Activated CD4-positive, alpha-beta T cell treated with anti-CD3 and anti-CD28 coated beads, Interleukin-2, amount 50 U/mL, for 48 hours (primary cell): ENCODE measurements at regions not wholly inside any gene's neighbourhood (a gene's known extent, or its start where the extent isn't known, plus 50 kb on each side); places are given as distances from the start of the nearest gene placed in this dataset.
"Not testable (repeated sequence)": the region's sequence is repeated elsewhere in the genome, so short reads cannot be mapped to it uniquely, and the experiment has no call there.

ENCODE experiments used
- DNase-seq, 2 experiments: peaks; one replicate each; pipeline ENCODE4 v3.0.0-alpha.2; 2020

DNA sequence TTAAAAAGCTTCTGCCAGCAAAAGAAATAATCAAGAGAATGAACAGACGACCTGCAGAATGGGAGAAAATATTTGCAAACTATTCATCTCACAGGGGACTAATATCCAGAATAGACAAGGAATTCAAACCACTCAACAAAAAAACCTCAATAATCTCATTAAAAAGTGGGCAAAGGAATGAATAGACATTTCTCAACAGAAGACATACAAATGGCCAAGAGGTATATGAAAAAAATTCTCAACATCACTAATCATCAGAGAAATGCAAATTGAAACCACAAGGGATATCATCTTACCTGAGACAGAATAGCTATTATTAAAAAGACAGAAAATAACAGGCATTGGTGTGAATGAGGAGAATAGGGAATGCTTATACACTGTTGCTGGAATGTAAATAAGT, 270.0 kb downstream of the DACT1 start:
- no peak for DNase-seq

DNA sequence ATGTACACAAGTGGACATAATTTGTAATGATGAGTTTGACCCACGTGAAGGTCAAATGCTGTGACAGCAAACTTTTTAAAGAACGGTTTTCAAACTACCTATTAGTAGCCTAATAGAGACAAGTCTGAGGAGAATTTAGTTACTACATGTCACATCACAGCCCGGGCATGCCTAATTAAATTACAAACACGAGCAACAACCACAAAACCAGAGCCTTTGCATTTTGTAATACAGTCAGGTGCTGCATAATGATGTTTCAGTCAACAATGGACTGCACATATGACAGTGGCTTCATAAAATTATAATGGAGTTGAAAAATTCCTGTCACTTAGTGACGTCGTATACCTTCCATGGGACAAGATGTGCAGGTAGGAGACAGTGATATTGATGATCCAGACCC, 274.5 kb downstream of the DACT1 start:
- no peak for DNase-seq

- no peak for DNase-seq
Measured at GRCh38 chr14:58912799-58913432, 275.2 kb downstream of the DACT1 start.

GRCh38 chr14:58914279-58914855, 274.1 kb upstream of the DAAM1 start:
- no peak for DNase-seq

DNA sequence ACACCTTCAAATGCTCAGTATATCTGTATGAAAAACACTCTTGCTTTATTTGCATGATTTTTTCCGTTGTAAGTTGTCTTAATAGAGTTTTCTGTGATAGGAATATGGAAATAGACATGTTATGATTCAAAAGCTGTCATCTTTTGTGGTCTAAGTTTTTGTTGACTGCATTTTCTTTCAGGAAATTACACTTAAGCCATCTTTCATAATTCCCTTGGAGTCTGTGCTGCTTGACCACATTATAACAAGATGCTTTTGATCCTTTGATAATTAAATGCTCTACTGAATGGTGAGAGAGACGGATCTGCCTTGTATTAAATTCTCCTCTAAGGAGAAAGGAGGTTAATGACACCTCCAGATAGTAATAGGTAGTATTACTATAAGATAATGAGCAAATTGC, 272.8 kb upstream of the DAAM1 start:
- no peak for DNase-seq

GRCh38 chr14:58918066-58918738, 270.3 kb upstream of the DAAM1 start:
- DNase-seq, result no peak

GRCh38 chr14:58919217-58919616, 269.2 kb upstream of the DAAM1 start:
- DNase-seq, result no peak

- no peak for DNase-seq
Measured at GRCh38 chr14:58920230-58920629, 268.2 kb upstream of the DAAM1 start.

- DNase-seq, result not testable (repeated sequence)
Measured at GRCh38 chr14:58922201-58922940, 266.1 kb upstream of the DAAM1 start.

GRCh38 chr14:58923751-58924405, 264.6 kb upstream of the DAAM1 start:
- DNase-seq, result no peak

- DNase-seq, result no peak
Measured at GRCh38 chr14:58941629-58942028, 246.8 kb upstream of the DAAM1 start.

- no peak for DNase-seq
Measured at GRCh38 chr14:58942516-58942915, 246.0 kb upstream of the DAAM1 start.

DNA sequence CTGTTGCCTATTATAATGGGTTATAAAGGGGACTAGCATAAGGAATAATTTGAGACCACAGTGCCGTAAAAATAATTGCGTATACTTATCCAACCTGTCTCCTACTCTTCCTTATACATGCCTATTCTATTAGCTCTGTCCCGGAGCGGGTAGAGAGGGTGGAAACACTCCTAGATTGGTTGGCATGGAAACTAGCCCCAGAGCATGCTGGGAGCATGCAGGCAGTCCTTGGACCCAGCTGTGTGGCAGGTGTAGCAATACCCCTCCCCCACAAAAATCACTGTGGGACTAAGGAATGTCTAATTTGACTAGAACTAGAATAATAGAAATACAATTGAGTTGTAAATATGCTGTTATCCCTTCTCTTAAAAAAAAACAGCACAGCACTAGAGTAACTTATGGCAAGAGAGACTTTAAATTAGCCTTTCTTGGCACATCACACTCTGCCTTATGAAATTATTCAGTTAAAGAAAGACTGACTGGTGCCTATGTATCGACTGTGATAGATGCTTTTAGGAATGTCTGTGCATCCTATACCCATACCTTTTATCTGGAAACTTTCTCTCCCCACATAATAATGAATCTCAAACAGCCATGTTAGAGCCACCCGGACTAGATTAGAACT, 244.0 kb upstream of the DAAM1 start:
- no peak for DNase-seq

DNA sequence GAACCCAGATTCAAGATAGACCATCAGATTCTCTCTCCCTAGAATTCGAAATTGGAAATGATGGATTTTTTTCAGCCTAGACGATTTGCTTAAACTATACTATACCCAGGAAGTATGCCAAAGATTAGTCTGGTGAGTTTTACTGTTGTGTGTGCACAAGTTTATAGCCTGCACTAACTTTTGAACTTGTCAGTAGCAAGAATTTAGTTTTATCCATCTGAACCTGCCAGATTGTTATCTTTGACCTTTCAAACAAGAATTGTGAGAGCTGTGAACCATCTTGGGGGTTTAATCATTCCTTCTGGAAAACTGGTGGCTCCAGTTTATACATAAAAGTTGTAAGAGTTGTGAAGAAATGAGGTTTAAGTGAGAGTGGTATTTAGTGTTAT, 243.5 kb upstream of the DAAM1 start:
- no peak for DNase-seq

DNA sequence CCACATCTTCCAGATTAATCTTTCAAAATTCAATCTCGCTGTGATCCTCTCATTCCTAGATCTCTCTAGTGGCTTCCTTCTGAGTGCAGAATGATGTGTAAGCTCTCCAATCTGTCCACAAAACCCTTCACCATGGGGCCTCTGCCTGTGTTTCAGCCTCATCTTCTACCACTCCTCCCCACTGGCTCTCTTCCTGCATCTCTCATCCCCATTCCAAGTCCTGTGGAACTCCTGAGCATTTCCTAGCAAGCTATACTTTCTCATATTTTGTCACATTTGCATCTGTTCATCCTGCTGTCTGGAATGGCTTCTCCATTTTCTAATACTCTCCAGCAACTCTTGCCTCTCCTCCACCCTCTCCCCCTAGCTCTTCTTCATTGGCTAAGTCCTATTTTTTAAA, 242.0 kb upstream of the DAAM1 start:
- no peak for DNase-seq

GRCh38 chr14:58947156-58947555, 241.3 kb upstream of the DAAM1 start:
- DNase-seq, result no peak

DNA sequence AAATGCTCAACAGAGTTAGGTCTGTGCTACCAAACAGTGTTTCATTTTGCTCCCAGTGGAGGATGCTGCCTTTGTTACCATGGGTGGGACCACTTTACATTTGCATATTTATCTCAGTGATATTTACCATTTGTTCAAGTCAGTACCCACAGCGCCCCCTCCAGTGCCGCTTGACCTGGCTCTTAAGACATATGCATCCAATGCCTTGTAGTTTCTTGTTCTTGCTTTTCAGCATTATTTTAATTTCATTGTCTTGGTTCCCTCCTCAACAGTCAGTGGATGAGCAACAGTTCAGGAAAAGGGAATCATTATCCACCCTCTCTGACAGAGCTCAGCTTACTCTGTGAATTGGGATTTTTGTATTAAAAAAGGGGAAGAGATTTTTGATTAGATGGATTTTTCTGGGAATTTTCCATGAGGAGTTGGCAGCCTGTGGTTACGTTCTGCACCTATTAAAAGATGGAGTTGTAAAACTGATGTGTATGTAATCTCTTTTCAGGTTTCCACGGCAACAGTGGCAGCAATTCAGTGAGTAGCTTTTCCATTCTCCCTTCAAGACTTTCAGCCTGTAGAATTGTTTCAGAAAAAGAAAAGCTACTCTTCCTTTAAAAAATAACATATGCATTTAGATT, 240.5 kb upstream of the DAAM1 start:
- DNase-seq, result no peak

GRCh38 chr14:58950555-58950954, 237.9 kb upstream of the DAAM1 start:
- no peak for DNase-seq

- no peak for DNase-seq
Measured at GRCh38 chr14:58951143-58951542, 237.3 kb upstream of the DAAM1 start.

- DNase-seq, result no peak
Measured at GRCh38 chr14:58954052-58954451, 234.4 kb upstream of the DAAM1 start.

- no peak for DNase-seq
Measured at GRCh38 chr14:58954901-58955861, 233.3 kb upstream of the DAAM1 start.
